ENCODE measurements at regions not wholly inside any gene's neighbourhood (a gene's known extent, or its start where the extent isn't known, plus 50 kb on each side); places are given as distances from the start of the nearest gene placed in this dataset.

GRCh38 chr1:222310836-222311235 lies 237.1 kb downstream of the HHIPL2 start:
- Histone ChIP-seq H3K9me3 (ENCODE audit: severe bottlenecking) (no peaks in the 10 kb centered on the region), H3K36me3 (no peaks in the 10 kb centered on the region), H3K27me3 (ENCODE audit: insufficient read depth, low read depth, severe bottlenecking) (no peaks in the 10 kb centered on the region), H3K27ac (no peak overlapping the region), H3K4me3 (ENCODE audit: low read depth, low read length) (no peak overlapping the region)
- no peak for DNase-seq
- no peak for TF ChIP-seq CTCF (IDR thresholded peaks at IDR 0.05; ENCODE audit: low read depth, low read length)

- no peak overlapping the region for H3K4me3 ChIP-seq (ENCODE audit: low read depth, low read length)
- no peaks in the 10 kb centered on the region for H3K36me3 ChIP-seq
- no peaks in the 10 kb centered on the region for H3K27me3 ChIP-seq (ENCODE audit: insufficient read depth, low read depth, severe bottlenecking)
- no peak for DNase-seq
- TF ChIP-seq CTCF (IDR thresholded peaks at IDR 0.05; ENCODE audit: low read depth, low read length): no peak
- no peak overlapping the region for H3K27ac ChIP-seq
- H3K9me3 ChIP-seq (ENCODE audit: severe bottlenecking): no peaks in the 10 kb centered on the region
Measured at GRCh38 chr1:222307621-222308020, 240.3 kb downstream of the HHIPL2 start.

GRCh38 chr1:222306512-222306911 lies 241.4 kb downstream of the HHIPL2 start:
- H3K27me3 ChIP-seq (ENCODE audit: insufficient read depth, low read depth, severe bottlenecking): no peaks in the 10 kb centered on the region
- no peak for TF ChIP-seq CTCF (IDR thresholded peaks at IDR 0.05; ENCODE audit: low read depth, low read length)
- no peak overlapping the region for H3K27ac ChIP-seq
- H3K36me3 ChIP-seq: no peaks in the 10 kb centered on the region
- no peaks in the 10 kb centered on the region for H3K9me3 ChIP-seq (ENCODE audit: severe bottlenecking)
- no peak overlapping the region for H3K4me3 ChIP-seq (ENCODE audit: low read depth, low read length)
- DNase-seq: no peak

GRCh38 chr1:222306011-222306410 lies 241.9 kb downstream of the HHIPL2 start:
- Histone ChIP-seq H3K27me3 (ENCODE audit: insufficient read depth, low read depth, severe bottlenecking) (no peaks in the 10 kb centered on the region), H3K36me3 (no peaks in the 10 kb centered on the region), H3K9me3 (ENCODE audit: severe bottlenecking) (no peaks in the 10 kb centered on the region), H3K4me3 (ENCODE audit: low read depth, low read length) (no peak overlapping the region), H3K27ac (no peak overlapping the region)
- no peak for TF ChIP-seq CTCF (IDR thresholded peaks at IDR 0.05; ENCODE audit: low read depth, low read length)
- no peak for DNase-seq

GRCh38 chr1:222301652-222302051 lies 246.3 kb downstream of the HHIPL2 start:
- Histone ChIP-seq H3K27ac (no peak overlapping the region), H3K4me3 (ENCODE audit: low read depth, low read length) (no peak overlapping the region), H3K36me3 (no peaks in the 10 kb centered on the region), H3K27me3 (ENCODE audit: insufficient read depth, low read depth, severe bottlenecking) (no peaks in the 10 kb centered on the region), H3K9me3 (ENCODE audit: severe bottlenecking) (no peaks in the 10 kb centered on the region)
- TF ChIP-seq CTCF (IDR thresholded peaks at IDR 0.05; ENCODE audit: low read depth, low read length): no peak
- no peak for DNase-seq

- no peak overlapping the region for H3K4me3 ChIP-seq (ENCODE audit: low read depth, low read length)
- H3K27me3 ChIP-seq (ENCODE audit: insufficient read depth, low read depth, severe bottlenecking): no peaks in the 10 kb centered on the region
- no peak for TF ChIP-seq CTCF (IDR thresholded peaks at IDR 0.05; ENCODE audit: low read depth, low read length)
- H3K9me3 ChIP-seq (ENCODE audit: severe bottlenecking): no peaks in the 10 kb centered on the region
- H3K36me3 ChIP-seq: no peaks in the 10 kb centered on the region
- DNase-seq: no peak
- no peak overlapping the region for H3K27ac ChIP-seq
Measured at GRCh38 chr1:222299524-222299923, 248.4 kb downstream of the HHIPL2 start.
